ENCODE measurements at regions not wholly inside any gene's neighbourhood (a gene's known extent, or its start where the extent isn't known, plus 50 kb on each side); places are given as distances from the start of the nearest gene placed in this dataset.

DNA sequence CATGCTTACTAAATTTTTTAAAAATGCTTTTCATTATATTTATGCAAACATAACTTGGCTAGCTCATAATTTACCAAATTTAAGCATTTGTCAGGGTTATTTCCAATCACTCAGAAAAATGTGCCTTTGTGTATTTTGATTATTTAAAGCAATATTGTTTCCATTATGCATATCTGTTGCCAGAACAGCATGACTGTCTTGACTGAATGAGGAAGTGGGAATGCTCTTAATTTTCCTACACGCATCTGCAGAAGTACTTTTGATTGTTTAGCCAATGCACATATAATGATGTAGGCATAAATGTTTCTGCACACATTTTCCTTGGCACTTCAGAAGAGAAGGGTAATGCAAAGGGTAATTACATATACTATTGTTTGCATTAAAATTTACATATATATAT lies 92.5 kb upstream of the ADGRL2 start:
- TF ChIP-seq, protein P1, sequence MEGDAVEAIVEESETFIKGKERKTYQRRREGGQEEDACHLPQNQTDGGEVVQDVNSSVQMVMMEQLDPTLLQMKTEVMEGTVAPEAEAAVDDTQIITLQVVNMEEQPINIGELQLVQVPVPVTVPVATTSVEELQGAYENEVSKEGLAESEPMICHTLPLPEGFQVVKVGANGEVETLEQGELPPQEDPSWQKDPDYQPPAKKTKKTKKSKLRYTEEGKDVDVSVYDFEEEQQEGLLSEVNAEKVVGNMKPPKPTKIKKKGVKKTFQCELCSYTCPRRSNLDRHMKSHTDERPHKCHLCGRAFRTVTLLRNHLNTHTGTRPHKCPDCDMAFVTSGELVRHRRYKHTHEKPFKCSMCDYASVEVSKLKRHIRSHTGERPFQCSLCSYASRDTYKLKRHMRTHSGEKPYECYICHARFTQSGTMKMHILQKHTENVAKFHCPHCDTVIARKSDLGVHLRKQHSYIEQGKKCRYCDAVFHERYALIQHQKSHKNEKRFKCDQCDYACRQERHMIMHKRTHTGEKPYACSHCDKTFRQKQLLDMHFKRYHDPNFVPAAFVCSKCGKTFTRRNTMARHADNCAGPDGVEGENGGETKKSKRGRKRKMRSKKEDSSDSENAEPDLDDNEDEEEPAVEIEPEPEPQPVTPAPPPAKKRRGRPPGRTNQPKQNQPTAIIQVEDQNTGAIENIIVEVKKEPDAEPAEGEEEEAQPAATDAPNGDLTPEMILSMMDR (IDR thresholded peaks at IDR 0.05; ENCODE audit: insufficient read depth, low read length, poor library complexity, severe bottlenecking): no peak
- TF ChIP-seq EZH2phosphoT487 (conservative IDR thresholded peaks at IDR 0.05; ENCODE audit: low read length): no peak

Data from SU-DHL-6 (cell line).